KMS-11 (cell line): ENCODE measurements at regions not wholly inside any gene's neighbourhood (a gene's known extent, or its start where the extent isn't known, plus 50 kb on each side); places are given as distances from the start of the nearest gene placed in this dataset.
A peak's percentile ranks its signal among the peaks of the same experiment; 100 is the strongest.

ENCODE experiments used
- H2AFZ ChIP-seq: fragments of 200-600 bp; sonication (generic); 2 replicates; pipeline ENCODE4 v1.6.1; 2016; ENCODE audit warnings: antibody characterized with exemption, mixed run types, low read depth
- H3K27ac ChIP-seq: fragments of 200-600 bp; sonication (generic); 2 replicates; pipeline ENCODE4 v1.6.1; 2016; ENCODE audit warnings: mild to moderate bottlenecking, mixed run types
- H3K27me3 ChIP-seq: fragments of 200-600 bp; sonication (generic); 2 replicates; pipeline ENCODE4 v1.6.1; 2017; ENCODE audit warnings: mild to moderate bottlenecking, low read depth, mixed run types, moderate library complexity; ENCODE audit not compliant: insufficient read depth
- H3K36me3 ChIP-seq: fragments of 200-600 bp; sonication (generic); 2 replicates; pipeline ENCODE4 v1.6.1; 2017; ENCODE audit warnings: mild to moderate bottlenecking, mixed run types; ENCODE audit not compliant: insufficient read depth
- H3K4me1 ChIP-seq: fragments of 200-600 bp; sonication (generic); 2 replicates; pipeline ENCODE4 v1.6.1; 2016; ENCODE audit warnings: mild to moderate bottlenecking, low read depth, mixed run types; ENCODE audit not compliant: poor library complexity, severe bottlenecking
- H3K4me2 ChIP-seq: fragments of 200-600 bp; sonication (generic); 2 replicates; pipeline ENCODE4 v1.7.0; 2016; ENCODE audit warnings: mild to moderate bottlenecking, mixed run types
- H3K4me3 ChIP-seq: fragments of 200-600 bp; sonication (generic); IDR thresholded peaks from 2 replicates; pipeline ENCODE4 v1.6.1; 2017; ENCODE audit warnings: low read depth, low read length, mixed read lengths; ENCODE audit not compliant: insufficient read depth
- H3K79me2 ChIP-seq: fragments of 200-600 bp; sonication (generic); 2 replicates; pipeline ENCODE4 v1.6.1; 2016; ENCODE audit warnings: low read depth, mixed run types; ENCODE audit not compliant: insufficient read depth
- H3K9ac ChIP-seq: fragments of 200-600 bp; sonication (generic); 2 replicates; pipeline ENCODE4 v1.6.1; 2016; ENCODE audit warnings: mild to moderate bottlenecking, mixed run types
- H4K20me1 ChIP-seq: fragments of 200-600 bp; sonication (generic); 2 replicates; pipeline ENCODE4 v1.6.1; 2016; ENCODE audit warnings: mild to moderate bottlenecking, mixed run types; ENCODE audit not compliant: insufficient read depth
- TF ChIP-seq, protein P1 (sequence below): fragments of 200-600 bp; sonication (generic); conservative IDR thresholded peaks from 2 replicates; pipeline ENCODE4 v1.6.1; 2017; ENCODE audit warnings: low read depth, mild to moderate bottlenecking, antibody characterized with exemption, low read length, moderate library complexity, mixed read lengths

DNA sequence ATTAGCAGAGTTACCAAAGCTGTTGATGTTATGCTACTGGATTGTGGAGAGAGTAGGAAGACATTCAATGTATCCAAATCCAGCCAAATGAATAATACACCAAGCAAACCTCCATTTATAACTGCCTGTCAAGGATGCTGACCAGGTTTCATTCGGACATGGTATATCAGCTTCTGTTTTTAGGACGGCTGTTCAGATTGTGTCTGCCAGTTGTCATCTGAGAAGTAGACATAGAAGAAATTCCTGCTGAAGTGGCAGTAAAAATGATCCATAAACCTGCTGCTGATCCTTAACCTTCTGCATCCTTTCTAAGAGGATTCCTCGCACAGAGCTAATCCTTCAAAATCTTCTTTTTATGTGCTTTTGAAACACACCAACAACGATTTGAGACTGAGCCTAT lies 663.6 kb upstream of the PLXNA2 start:
- H3K4me2 ChIP-seq: no peak overlapping the region
- no peak overlapping the region for H3K4me3 ChIP-seq
- H4K20me1 ChIP-seq: no peaks in the 10 kb centered on the region
- H3K79me2 ChIP-seq: no peaks in the 10 kb centered on the region
- no peak overlapping the region for H3K27ac ChIP-seq
- no peaks in the 10 kb centered on the region for H3K27me3 ChIP-seq
- no peak overlapping the region for H3K9ac ChIP-seq
- H3K4me1 ChIP-seq: peaks cover 20% of the 10 kb centered on the region
- no peak overlapping the region for H2AFZ ChIP-seq
- TF ChIP-seq, protein P1, sequence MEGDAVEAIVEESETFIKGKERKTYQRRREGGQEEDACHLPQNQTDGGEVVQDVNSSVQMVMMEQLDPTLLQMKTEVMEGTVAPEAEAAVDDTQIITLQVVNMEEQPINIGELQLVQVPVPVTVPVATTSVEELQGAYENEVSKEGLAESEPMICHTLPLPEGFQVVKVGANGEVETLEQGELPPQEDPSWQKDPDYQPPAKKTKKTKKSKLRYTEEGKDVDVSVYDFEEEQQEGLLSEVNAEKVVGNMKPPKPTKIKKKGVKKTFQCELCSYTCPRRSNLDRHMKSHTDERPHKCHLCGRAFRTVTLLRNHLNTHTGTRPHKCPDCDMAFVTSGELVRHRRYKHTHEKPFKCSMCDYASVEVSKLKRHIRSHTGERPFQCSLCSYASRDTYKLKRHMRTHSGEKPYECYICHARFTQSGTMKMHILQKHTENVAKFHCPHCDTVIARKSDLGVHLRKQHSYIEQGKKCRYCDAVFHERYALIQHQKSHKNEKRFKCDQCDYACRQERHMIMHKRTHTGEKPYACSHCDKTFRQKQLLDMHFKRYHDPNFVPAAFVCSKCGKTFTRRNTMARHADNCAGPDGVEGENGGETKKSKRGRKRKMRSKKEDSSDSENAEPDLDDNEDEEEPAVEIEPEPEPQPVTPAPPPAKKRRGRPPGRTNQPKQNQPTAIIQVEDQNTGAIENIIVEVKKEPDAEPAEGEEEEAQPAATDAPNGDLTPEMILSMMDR: no peak
- no peaks in the 10 kb centered on the region for H3K36me3 ChIP-seq

GRCh38 chr1:208909011-208909984 lies 665.1 kb upstream of the PLXNA2 start:
- Histone ChIP-seq H3K27ac (no peak overlapping the region), H3K36me3 (no peaks in the 10 kb centered on the region), H3K9ac (no peak overlapping the region), H3K4me1 (peaks cover 20% of the 10 kb centered on the region), H3K4me3 (no peak overlapping the region), H4K20me1 (no peaks in the 10 kb centered on the region), H3K4me2 (0 out of 2 replicates have a peak overlapping the region, but pooled peaks have one; percentile 4), H3K27me3 (no peaks in the 10 kb centered on the region), H3K79me2 (no peaks in the 10 kb centered on the region), H2AFZ (no peak overlapping the region)
- TF ChIP-seq, protein P1: no peak

DNA sequence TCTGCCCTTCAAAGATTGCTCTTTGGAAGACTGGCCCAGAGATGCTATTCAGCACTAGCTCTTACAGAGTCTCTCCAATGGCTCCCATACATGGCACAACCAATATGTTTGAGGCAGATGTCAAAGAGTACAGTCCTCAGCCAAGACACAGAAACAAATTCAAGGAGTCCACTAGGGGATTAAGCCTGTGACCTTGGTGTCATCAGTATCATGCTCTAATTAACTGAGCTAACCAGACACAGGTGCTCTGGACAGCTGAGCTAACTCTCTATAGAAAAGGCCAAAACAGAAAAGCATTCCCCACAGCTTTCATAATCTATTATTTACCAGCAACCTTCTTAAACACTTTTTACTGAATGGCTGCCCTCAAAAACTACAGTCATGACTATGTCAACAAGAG lies 666.0 kb upstream of the PLXNA2 start:
- no peaks in the 10 kb centered on the region for H3K79me2 ChIP-seq
- peaks cover 20% of the 10 kb centered on the region for H3K4me1 ChIP-seq
- H4K20me1 ChIP-seq: no peaks in the 10 kb centered on the region
- no peak overlapping the region for H3K9ac ChIP-seq
- no peaks in the 10 kb centered on the region for H3K27me3 ChIP-seq
- no peak overlapping the region for H3K4me3 ChIP-seq
- H3K27ac ChIP-seq: no peak overlapping the region
- no peaks in the 10 kb centered on the region for H3K36me3 ChIP-seq
- H3K4me2 ChIP-seq: 0 out of 2 replicates have a peak overlapping the region, but pooled peaks have one; percentile 4
- H2AFZ ChIP-seq: no peak overlapping the region
- TF ChIP-seq, protein P1: no peak

DNA sequence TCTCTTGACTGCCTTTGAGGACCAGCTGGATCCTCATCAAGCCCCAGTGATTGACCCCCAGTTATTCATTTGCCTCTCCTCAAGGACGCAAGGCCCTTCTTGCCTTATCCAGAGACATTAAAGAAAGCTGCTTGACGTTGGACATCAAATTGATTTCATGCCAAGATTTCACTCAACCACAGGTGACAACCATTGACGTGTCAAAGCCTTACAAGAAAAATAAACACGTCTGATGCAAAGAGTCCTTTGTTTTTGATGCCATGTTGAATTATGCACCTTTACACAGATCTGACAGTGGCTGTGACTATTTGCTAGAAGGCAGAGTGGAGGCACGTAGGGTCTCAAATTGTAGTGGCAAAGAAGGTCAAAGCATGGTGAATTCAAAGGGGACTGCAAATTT lies 666.2 kb upstream of the CAMK1G start:
- Histone ChIP-seq H3K4me1 (peaks cover 3% of the 10 kb centered on the region), H3K9ac (no peak overlapping the region), H2AFZ (no peak overlapping the region), H3K79me2 (no peaks in the 10 kb centered on the region), H4K20me1 (no peaks in the 10 kb centered on the region), H3K27ac (no peak overlapping the region), H3K4me3 (no peak overlapping the region), H3K27me3 (no peaks in the 10 kb centered on the region), H3K4me2 (no peak overlapping the region), H3K36me3 (no peaks in the 10 kb centered on the region)
- TF ChIP-seq, protein P1: no peak
